DOHH2 (cell line): ENCODE measurements at regions not wholly inside any gene's neighbourhood (a gene's known extent, or its start where the extent isn't known, plus 50 kb on each side); places are given as distances from the start of the nearest gene placed in this dataset.

Experiments used
- CTCF ChIP-seq: fragments of 200-600 bp; sonication (generic); IDR thresholded peaks from one replicate; pipeline ENCODE4 v1.5.1; 2014; ENCODE audit warnings: antibody characterized with exemption, mild to moderate bottlenecking, low read depth, low read length; ENCODE audit not compliant: poor library complexity, severe bottlenecking
- EZH2phosphoT487 ChIP-seq: fragments of 200-600 bp; sonication (generic); IDR thresholded peaks from 2 replicates; pipeline ENCODE4 v1.6.1; 2017; ENCODE audit warnings: borderline replicate concordance, mild to moderate bottlenecking, antibody characterized with exemption, low read length, moderate library complexity, mixed read lengths

DNA sequence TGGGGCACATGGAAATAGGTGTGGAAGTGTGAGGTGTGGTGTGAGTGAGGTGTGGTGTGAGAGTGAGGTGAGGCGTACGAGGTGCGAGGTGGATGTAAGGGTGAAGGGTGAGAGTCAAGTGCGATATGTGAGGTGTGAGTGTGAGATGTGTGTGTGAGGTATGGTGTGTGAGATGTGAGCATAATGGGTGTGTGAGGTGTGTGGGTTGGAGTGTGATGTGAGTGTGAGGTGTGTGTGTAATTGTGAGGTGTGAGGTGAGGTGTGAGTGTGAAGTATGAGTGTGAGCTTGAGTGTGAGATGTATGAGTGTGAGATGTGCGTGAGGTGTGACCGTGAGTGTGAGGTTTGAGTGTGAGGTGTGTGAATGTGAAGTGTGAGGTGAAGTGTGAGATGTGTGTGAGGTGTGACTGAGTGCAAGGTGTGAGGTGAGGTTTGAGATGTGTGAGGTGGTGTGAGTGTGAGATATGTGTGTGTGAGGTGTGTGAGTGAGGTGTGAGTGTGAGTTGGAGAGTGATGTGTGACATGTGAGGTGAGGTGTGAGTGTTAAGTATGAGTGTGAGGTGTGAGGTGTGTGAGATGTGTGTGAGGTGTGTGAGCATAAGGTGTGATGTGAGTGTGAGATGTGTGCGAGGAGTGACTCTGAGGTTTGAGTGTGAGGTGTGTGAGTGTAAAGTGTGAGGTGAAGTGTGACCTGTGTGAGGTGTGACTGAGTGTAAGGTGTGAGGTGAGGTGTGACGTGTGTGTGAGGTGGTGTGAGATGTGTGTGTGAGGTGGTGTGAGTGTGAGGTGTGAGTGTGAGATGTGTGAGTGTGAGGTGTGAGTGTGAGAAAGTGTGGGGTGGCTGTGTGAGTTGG, 354.0 kb downstream of the FOXL1 start:
- TF ChIP-seq CTCF (no peak), EZH2phosphoT487 (no peak)
